ENCODE measurements at regions not wholly inside any gene's neighbourhood (a gene's known extent, or its start where the extent isn't known, plus 50 kb on each side); places are given as distances from the start of the nearest gene placed in this dataset.

DNA sequence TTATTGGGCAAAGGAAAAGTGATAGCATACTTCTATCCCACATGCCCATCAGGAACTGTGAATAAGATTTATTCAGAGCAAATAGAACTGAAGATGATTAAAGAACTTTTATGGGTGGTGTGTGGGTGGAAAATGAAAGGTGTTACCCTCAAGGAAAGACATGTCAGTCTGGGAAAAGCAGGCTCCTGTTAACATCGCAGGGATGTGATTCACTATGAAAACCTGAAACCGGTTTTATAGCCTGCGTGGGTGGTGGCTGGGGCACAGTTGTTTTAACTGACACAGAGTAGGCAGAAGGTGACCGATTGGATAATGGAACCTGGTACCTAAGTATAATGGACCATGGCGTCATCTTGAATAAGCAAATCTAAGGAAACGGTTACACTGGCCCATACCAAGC, 61.3 kb upstream of the CASK start:
- TF ChIP-seq, protein P1, sequence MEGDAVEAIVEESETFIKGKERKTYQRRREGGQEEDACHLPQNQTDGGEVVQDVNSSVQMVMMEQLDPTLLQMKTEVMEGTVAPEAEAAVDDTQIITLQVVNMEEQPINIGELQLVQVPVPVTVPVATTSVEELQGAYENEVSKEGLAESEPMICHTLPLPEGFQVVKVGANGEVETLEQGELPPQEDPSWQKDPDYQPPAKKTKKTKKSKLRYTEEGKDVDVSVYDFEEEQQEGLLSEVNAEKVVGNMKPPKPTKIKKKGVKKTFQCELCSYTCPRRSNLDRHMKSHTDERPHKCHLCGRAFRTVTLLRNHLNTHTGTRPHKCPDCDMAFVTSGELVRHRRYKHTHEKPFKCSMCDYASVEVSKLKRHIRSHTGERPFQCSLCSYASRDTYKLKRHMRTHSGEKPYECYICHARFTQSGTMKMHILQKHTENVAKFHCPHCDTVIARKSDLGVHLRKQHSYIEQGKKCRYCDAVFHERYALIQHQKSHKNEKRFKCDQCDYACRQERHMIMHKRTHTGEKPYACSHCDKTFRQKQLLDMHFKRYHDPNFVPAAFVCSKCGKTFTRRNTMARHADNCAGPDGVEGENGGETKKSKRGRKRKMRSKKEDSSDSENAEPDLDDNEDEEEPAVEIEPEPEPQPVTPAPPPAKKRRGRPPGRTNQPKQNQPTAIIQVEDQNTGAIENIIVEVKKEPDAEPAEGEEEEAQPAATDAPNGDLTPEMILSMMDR (conservative IDR thresholded peaks at IDR 0.05; ENCODE audit: low read length): no peak
- no peak for TF ChIP-seq EZH2phosphoT487 (IDR thresholded peaks at IDR 0.05; ENCODE audit: borderline replicate concordance)

Measured in Loucy (cell line).